GM21529 (cell line): ENCODE measurements at regions not wholly inside any gene's neighbourhood (a gene's known extent, or its start where the extent isn't known, plus 50 kb on each side); places are given as distances from the start of the nearest gene placed in this dataset.

ENCODE experiments used
- ATAC-seq: cut with Tn5 transposase; IDR thresholded peaks from one replicate; pipeline ENCODE4 v1.9.1; 2021; ENCODE audit not compliant: unreplicated experiment

- ATAC-seq = no peak
These were observed 393.0 kb downstream of the FOXO1 start for GRCh38 chr13:40273253-40274025.

- no peak for ATAC-seq
These were observed 392.3 kb downstream of the FOXO1 start for GRCh38 chr13:40274103-40274502.

- no peak for ATAC-seq
These were observed 391.3 kb downstream of the FOXO1 start for GRCh38 chr13:40275155-40275554.

- no peak for ATAC-seq
These were observed 390.8 kb downstream of the FOXO1 start for GRCh38 chr13:40275636-40276035.

GRCh38 chr13:40283666-40284065 lies 382.8 kb downstream of the FOXO1 start:
- ATAC-seq = no peak

- ATAC-seq = no peak
These were observed 380.8 kb downstream of the FOXO1 start for GRCh38 chr13:40285634-40286033.

- no peak for ATAC-seq
These were observed 379.0 kb downstream of the FOXO1 start for GRCh38 chr13:40287428-40287827.

GRCh38 chr13:40288259-40288658 lies 378.2 kb downstream of the FOXO1 start:
- no peak for ATAC-seq

GRCh38 chr13:40290758-40291157 lies 375.7 kb downstream of the FOXO1 start:
- ATAC-seq = no peak

GRCh38 chr13:40292108-40292507 lies 374.3 kb downstream of the FOXO1 start:
- no peak for ATAC-seq

GRCh38 chr13:40292536-40292935 lies 373.9 kb downstream of the FOXO1 start:
- ATAC-seq = no peak

- ATAC-seq = no peak
These were observed 364.1 kb downstream of the FOXO1 start for GRCh38 chr13:40302351-40302750.

GRCh38 chr13:40304391-40304790 lies 362.1 kb downstream of the FOXO1 start:
- ATAC-seq = no peak

- ATAC-seq = no peak
These were observed 359.6 kb downstream of the FOXO1 start for GRCh38 chr13:40306817-40307216.

- no peak for ATAC-seq
These were observed 356.6 kb downstream of the FOXO1 start for GRCh38 chr13:40309881-40310280.

GRCh38 chr13:40311356-40312101 lies 354.9 kb downstream of the FOXO1 start:
- no peak for ATAC-seq

GRCh38 chr13:40313269-40314200 lies 352.9 kb downstream of the FOXO1 start:
- no peak for ATAC-seq

GRCh38 chr13:40315416-40316064 lies 350.9 kb downstream of the FOXO1 start:
- no peak for ATAC-seq

GRCh38 chr13:40316301-40316700 lies 350.1 kb downstream of the FOXO1 start:
- ATAC-seq = no peak

- ATAC-seq = no peak
These were observed 348.5 kb downstream of the FOXO1 start for GRCh38 chr13:40317980-40318327.

GRCh38 chr13:40318366-40318765 lies 348.1 kb downstream of the FOXO1 start:
- no peak for ATAC-seq
